Gastroesophageal sphincter (tissue), 4 donors: ENCODE measurements at regions not wholly inside any gene's neighbourhood (a gene's known extent, or its start where the extent isn't known, plus 50 kb on each side); places are given as distances from the start of the nearest gene placed in this dataset.

ENCODE experiments used
- ATAC-seq: fragments of 150-250 bp; one replicate; pipeline ENCODE4 v1.9.1; 2016; ENCODE audit warnings: mild to moderate bottlenecking, moderate library complexity
- H3K27ac ChIP-seq, 4 donors: fragments of 200-600 bp; sonication (generic) in 3 of 4; 1 replicate in 3 of 4; 2 replicates in 1 of 4; pipeline ENCODE4 v1.5.1; 2016 to 2019
- H3K27me3 ChIP-seq: fragments of 200-600 bp; sonication (generic); one replicate; pipeline ENCODE4 v1.5.1; 2019
- H3K36me3 ChIP-seq, 2 donors: fragments of 200-600 bp; sonication (generic); one replicate each; pipeline ENCODE4 v1.5.1; 2019; ENCODE audit warnings: control low read depth in 1 of 2
- H3K4me1 ChIP-seq, 3 donors: fragments of 200-600 bp; sonication (generic); 1 replicate in 2 of 3; 2 replicates in 1 of 3; pipeline ENCODE4 v1.5.1; 2016 to 2019; ENCODE audit warnings: control low read depth in 2 of 3
- H3K4me3 ChIP-seq, 2 donors: fragments of 200-600 bp; sonication (generic); one replicate each; pipeline ENCODE4 v1.5.1; 2019; ENCODE audit warnings: mild to moderate bottlenecking in 1 of 2, moderate library complexity in 1 of 2
- H3K9me3 ChIP-seq, 3 donors: fragments of 200-600 bp; sonication (generic); one replicate each; pipeline ENCODE4 v1.5.1; 2017 to 2019; ENCODE audit warnings: control low read depth in 2 of 3
- CTCF ChIP-seq, 4 experiments: fragments of 200-600 bp in 2 of 4; fragments of 450-650 bp in 2 of 4; sonication (generic) in 1 of 4; IDR thresholded peaks; one replicate each; pipeline ENCODE4 v1.5.1; 2017 to 2019; ENCODE audit warnings: antibody characterized with exemption in 4 of 4, mild to moderate bottlenecking in 2 of 4, moderate library complexity in 2 of 4
- EP300 ChIP-seq: sonication (generic); formaldehyde crosslinking; IDR thresholded peaks from one replicate; pipeline ENCODE4 v1.6.1; 2017; ENCODE audit warnings: antibody characterized with exemption, mild to moderate bottlenecking
- POLR2A ChIP-seq, 2 donors: fragments of 450-650 bp; IDR thresholded peaks; one replicate each; pipeline ENCODE4 v1.6.1; 2017; ENCODE audit warnings: antibody characterized with exemption in 2 of 2, mild to moderate bottlenecking in 2 of 2, moderate library complexity in 1 of 2
- POLR2AphosphoS5 ChIP-seq: sonication (generic); formaldehyde crosslinking; IDR thresholded peaks from one replicate; pipeline ENCODE4 v1.6.1; 2017; ENCODE audit warnings: antibody characterized with exemption
- WGBS, 2 donors: methylation state at CpG; one replicate each; pipeline ENCODE4 v1.1.5; 2018; ENCODE audit warnings: low coverage in 1 of 2; 5-methylcytosine and 5-hydroxymethylcytosine counted together

- no peak overlapping the region for H3K27ac ChIP-seq
- H3K9me3 ChIP-seq = no peaks in the 10 kb centered on the region
- ATAC-seq = no peak
- H3K4me3 ChIP-seq = no peak overlapping the region
- 0 to 56% methylated on average over 1 of the region's 1 CpG for WGBS, 2 donors
- H3K27me3 ChIP-seq = no peaks in the 10 kb centered on the region
- H3K36me3 ChIP-seq = no peaks in the 10 kb centered on the region
- H3K4me1 ChIP-seq = peaks cover 0 to 8% (median 0%) of the 10 kb centered on the region in 3 donors
- TF ChIP-seq POLR2A (IDR thresholded peaks at IDR 0.05) = no peak
- no peak for TF ChIP-seq CTCF (IDR thresholded peaks at IDR 0.05)
- TF ChIP-seq POLR2AphosphoS5 = no peak
- TF ChIP-seq EP300 = no peak
These were observed 278.4 kb downstream of the UACA start for GRCh38 chr15:70484993-70485392.

GRCh38 chr15:70483513-70483912 is 279.8 kb downstream of the UACA start:
- WGBS, 2 donors = 82% methylated on average over 2 of the region's 2 CpGs; no CpG with 5 or more reads in 1 of the 2 donors
- H3K27ac ChIP-seq = no peak overlapping the region
- H3K27me3 ChIP-seq = no peaks in the 10 kb centered on the region
- no peak overlapping the region for H3K4me3 ChIP-seq
- no peaks in the 10 kb centered on the region for H3K36me3 ChIP-seq
- no peaks in the 10 kb centered on the region for H3K9me3 ChIP-seq
- peaks cover 0 to 8% (median 0%) of the 10 kb centered on the region in 3 donors for H3K4me1 ChIP-seq
- no peak for ATAC-seq
- TF ChIP-seq EP300 (no peak), POLR2AphosphoS5 (no peak), CTCF (IDR thresholded peaks at IDR 0.05) (no peak), POLR2A (IDR thresholded peaks at IDR 0.05) (no peak)

GRCh38 chr15:70480196-70480856 is 283.0 kb downstream of the UACA start:
- TF ChIP-seq POLR2AphosphoS5 (no peak), EP300 (no peak)
- ATAC-seq = no peak
- Histone ChIP-seq H3K4me1 (peaks cover 0 to 11% (median 0%) of the 10 kb centered on the region in 3 donors), H3K36me3 (no peaks in the 10 kb centered on the region), H3K4me3 (no peak overlapping the region), H3K9me3 (no peaks in the 10 kb centered on the region), H3K27me3 (no peaks in the 10 kb centered on the region), H3K27ac (no peak overlapping the region)
- WGBS, 2 donors = 82% methylated on average over 2 of the region's 7 CpGs; no CpG with 5 or more reads in 1 of the 2 donors

- no peak for ATAC-seq
- H3K27ac ChIP-seq = no peak overlapping the region
- H3K27me3 ChIP-seq = no peaks in the 10 kb centered on the region
- no peak overlapping the region for H3K4me3 ChIP-seq
- no peaks in the 10 kb centered on the region for H3K9me3 ChIP-seq
- no peaks in the 10 kb centered on the region for H3K36me3 ChIP-seq
- TF ChIP-seq EP300 (no peak), POLR2AphosphoS5 (no peak), POLR2A (IDR thresholded peaks at IDR 0.05) (no peak), CTCF (IDR thresholded peaks at IDR 0.05) (no peak)
- 80 to 95% methylated on average over 2 to 4 of the region's 12 CpGs for WGBS, 2 donors
- H3K4me1 ChIP-seq = peaks cover 0 to 14% (median under 1%) of the 10 kb centered on the region in 3 donors
These were observed 283.6 kb downstream of the UACA start for GRCh38 chr15:70479785-70480184.

- Histone ChIP-seq H3K27me3 (no peaks in the 10 kb centered on the region), H3K36me3 (no peaks in the 10 kb centered on the region), H3K4me3 (no peak overlapping the region), H3K27ac (no peak overlapping the region), H3K4me1 (peaks cover 0 to 22% (median 8%) of the 10 kb centered on the region in 3 donors), H3K9me3 (no peaks in the 10 kb centered on the region)
- WGBS, 2 donors = 70 to 83% methylated on average over 4 to 7 of the region's 8 CpGs
- no peak for ATAC-seq
- TF ChIP-seq EP300 (no peak), POLR2A (IDR thresholded peaks at IDR 0.05) (no peak), CTCF (IDR thresholded peaks at IDR 0.05) (no peak), POLR2AphosphoS5 (no peak)
These were observed 284.3 kb downstream of the UACA start for GRCh38 chr15:70479056-70479455.
